B cell (primary cell): ENCODE measurements at regions not wholly inside any gene's neighbourhood (a gene's known extent, or its start where the extent isn't known, plus 50 kb on each side); places are given as distances from the start of the nearest gene placed in this dataset.

Experiments used
- ATAC-seq: fragments of 200-7000 bp; cut with Tn5 transposase; one replicate; pipeline ENCODE4 v1.10.0; 2021; ENCODE audit warnings: low read depth, mild to moderate bottlenecking, moderate number of reproducible peaks, moderate library complexity
- CTCF ChIA-PET: fragments of 350-600 bp; sonication (Branson Sonifier 250); formaldehyde crosslinking; loops from one replicate; lab custom pipeline; 2021; ENCODE audit warnings: antibody characterized with exemption, inconsistent platforms; lab: Charles Lee
- POLR2A ChIA-PET: fragments of 350-600 bp; sonication (Branson Sonifier 250); formaldehyde crosslinking; loops from one replicate; lab custom pipeline; 2021; ENCODE audit warnings: antibody characterized with exemption; lab: Charles Lee
- DNase-seq: peaks from one replicate; pipeline ENCODE4 v3.0.0; 2013
- H2AFZ ChIP-seq: 2 replicates; pipeline ENCODE4 v1.6.1; 2012; ENCODE audit warnings: mild to moderate bottlenecking, low read depth, low read length; ENCODE audit not compliant: insufficient read depth, poor library complexity, severe bottlenecking
- H3K27ac ChIP-seq, 2 donors: 1 replicate in 1 of 2; 2 replicates in 1 of 2; pipeline ENCODE4 v1.5.1; 2012 to 2013; ENCODE audit warnings: low read length in 2 of 2, mild to moderate bottlenecking in 2 of 2, moderate library complexity in 1 of 2
- H3K27me3 ChIP-seq, 4 experiments: fragments of 200-600 bp in 1 of 4; sonication (generic) in 1 of 4; replicated peaks in 1 of 4; 1 replicate in 2 of 4; 2 replicates in 2 of 4; pipeline versions ENCODE4 v1.6.1 to v1.7.0; 2013 to 2016; ENCODE audit warnings: low read length in 3 of 4, mild to moderate bottlenecking in 2 of 4, mixed read lengths in 1 of 4, moderate library complexity in 1 of 4; ENCODE audit not compliant: insufficient read depth in 4 of 4, control insufficient read depth in 3 of 4; ENCODE audit errors: control extremely low read depth in 1 of 4
- H3K36me3 ChIP-seq, 2 experiments: replicated peaks in 1 of 2; 1 replicate in 1 of 2; 2 replicates in 1 of 2; pipeline versions ENCODE4 v1.6.1 to v1.7.1; 2013; ENCODE audit warnings: low read length in 1 of 2; ENCODE audit not compliant: insufficient read depth in 2 of 2, control insufficient read depth in 1 of 2; ENCODE audit errors: control extremely low read depth in 1 of 2, extremely low read depth in 1 of 2
- H3K4me1 ChIP-seq, 2 donors: fragments of 200-600 bp in 1 of 2; sonication (generic) in 1 of 2; 1 replicate in 1 of 2; 2 replicates in 1 of 2; pipeline versions ENCODE4 v1.5.1 to v1.6.1; 2013 to 2017; ENCODE audit warnings: low read length in 2 of 2; ENCODE audit not compliant: control insufficient read depth in 2 of 2, insufficient read depth in 2 of 2
- H3K4me2 ChIP-seq: replicated peaks from 2 replicates; pipeline ENCODE3; 2012; ENCODE audit warnings: mild to moderate bottlenecking, low read depth, low read length; ENCODE audit not compliant: poor library complexity, severe bottlenecking
- H3K4me3 ChIP-seq, 5 experiments: fragments of 200-600 bp in 1 of 5; sonication (generic) in 1 of 5; 1 replicate in 3 of 5; 2 replicates in 2 of 5; pipeline versions ENCODE4 v1.5.1 to v1.7.0; 2011 to 2016; ENCODE audit warnings: low read length in 4 of 5, mild to moderate bottlenecking in 4 of 5, low read depth in 2 of 5, control low read depth in 1 of 5, moderate library complexity in 1 of 5; ENCODE audit not compliant: insufficient read depth in 1 of 5; ENCODE audit errors: control extremely low read depth in 1 of 5, extremely low read depth in 1 of 5
- H3K79me2 ChIP-seq: fragments of 200-600 bp; sonication (generic); one replicate; pipeline ENCODE4 v1.6.0; 2016; ENCODE audit warnings: low read length; ENCODE audit not compliant: control insufficient read depth, insufficient read depth
- H3K9ac ChIP-seq: fragments of 200-600 bp; sonication (generic); 2 replicates; pipeline ENCODE4 v1.6.1; 2017; ENCODE audit warnings: mild to moderate bottlenecking, low read length, moderate library complexity
- H3K9me3 ChIP-seq, 3 donors: one replicate each; pipeline versions ENCODE4 v1.6.1 to v1.7.1; 2013; ENCODE audit warnings: low read length in 2 of 3; ENCODE audit not compliant: control insufficient read depth in 2 of 3, insufficient read depth in 1 of 3; ENCODE audit errors: control extremely low read depth in 1 of 3
- H4K20me1 ChIP-seq: 2 replicates; pipeline ENCODE4 v1.6.0; 2012; ENCODE audit warnings: mild to moderate bottlenecking, low read length; ENCODE audit not compliant: insufficient read depth, control insufficient read depth, poor library complexity, severe bottlenecking
- H3K27ac Mint-ChIP-seq: one replicate; pipeline ENCODE4 v1.8.0; 2021; ENCODE audit warnings: mixed read lengths
- H3K27me3 Mint-ChIP-seq: one replicate; pipeline ENCODE4 v1.8.0; 2021; ENCODE audit warnings: mixed read lengths
- H3K4me1 Mint-ChIP-seq: one replicate; pipeline ENCODE4 v1.8.0; 2021; ENCODE audit warnings: mixed read lengths
- H3K4me3 Mint-ChIP-seq: one replicate; pipeline ENCODE4 v1.8.0; 2021; ENCODE audit warnings: mixed read lengths
- H3K9me3 Mint-ChIP-seq: one replicate; pipeline ENCODE4 v1.8.0; 2022; ENCODE audit warnings: mixed read lengths; ENCODE audit not compliant: insufficient read depth
- EZH2 ChIP-seq: IDR thresholded peaks from 2 replicates; pipeline ENCODE4 v1.6.1; 2012; ENCODE audit warnings: borderline replicate concordance, low read depth, mild to moderate bottlenecking, moderate library complexity, low read length; ENCODE audit not compliant: insufficient read depth, poor library complexity, severe bottlenecking
- WGBS: methylation state at CpG from one replicate; pipeline ENCODE4 v1.1.5; 2013; ENCODE audit warnings: missing lambda C conversion rate; ENCODE audit not compliant: insufficient coverage; 5-methylcytosine and 5-hydroxymethylcytosine counted together
- intact Hi-C: fragments of 100-400 bp; cut with micrococcal nuclease; formaldehyde crosslinking; loops from one replicate; pipeline ENCODE4 v1.10.0; 2022
- TF ChIP-seq, protein P1 (sequence below): fragments of 200-600 bp; IDR thresholded peaks from one replicate; pipeline ENCODE4 v1.8.0; 2022; ENCODE audit warnings: antibody characterized with exemption, mild to moderate bottlenecking

DNA sequence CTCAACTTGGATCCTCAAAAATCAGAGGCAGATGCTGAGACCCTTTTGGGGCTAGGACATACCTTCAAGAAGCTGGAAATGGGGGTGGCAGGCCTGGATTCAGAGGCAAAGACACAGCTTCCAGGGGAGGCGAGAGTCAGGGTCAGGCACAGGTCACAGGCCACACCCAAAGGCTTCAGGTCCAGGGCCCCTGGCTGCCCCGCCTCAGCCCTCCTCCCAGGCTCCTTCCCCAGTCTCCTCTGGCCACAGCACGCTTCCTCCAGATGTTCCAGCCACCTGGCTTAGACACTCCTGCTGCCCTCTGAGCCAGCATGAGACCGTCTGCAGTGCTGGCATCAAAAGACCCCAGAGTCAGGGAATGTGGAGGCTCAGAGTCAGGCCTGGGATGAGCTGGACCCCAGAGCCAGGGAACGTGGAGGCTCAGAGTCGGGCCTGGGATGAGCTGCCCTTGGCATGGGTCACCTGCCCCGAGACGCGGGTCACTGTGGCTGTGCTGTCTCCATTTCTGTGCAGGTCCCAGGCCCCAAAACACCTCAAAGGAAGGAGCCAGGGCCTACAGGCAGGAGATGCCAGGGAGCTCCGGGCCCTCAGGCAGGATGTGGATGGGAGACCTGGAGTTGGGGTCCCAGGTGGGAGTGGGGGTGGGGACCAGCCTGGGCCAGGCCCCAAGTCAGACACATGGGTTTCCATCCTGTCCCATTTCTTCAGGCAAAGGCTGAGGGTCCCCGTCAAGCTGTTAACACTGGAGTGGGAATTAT, 58.9 kb downstream of the DIO3 start:
- intact Hi-C loops: no loop called here
- peaks cover 4% of the 10 kb centered on the region for H3K27me3 Mint-ChIP-seq
- H3K4me3 Mint-ChIP-seq: no peak overlapping the region
- Histone ChIP-seq H3K9ac (no peak overlapping the region), H3K27ac (no peak overlapping the region), H3K79me2 (no peaks in the 10 kb centered on the region), H3K9me3 (peaks cover 0 to 4% (median 0%) of the 10 kb centered on the region in 3 donors), H3K4me1 (no peaks in the 10 kb centered on the region), H3K36me3 (no peaks in the 10 kb centered on the region), H3K27me3 (no peaks in the 10 kb centered on the region), H3K4me3 (no peak overlapping the region), H3K4me2 (no peak overlapping the region), H4K20me1 (no peaks in the 10 kb centered on the region), H2AFZ (no peak overlapping the region)
- WGBS: 89% methylated on average over 11 of the region's 11 CpGs
- ChIA-PET POLR2A (no interaction called here), CTCF (interaction anchor here (0.6 kb wide), 1 partner anchor 17 kb away, joined by 3 read pairs; no protein-coding TSS in a partner anchor)
- no peak for ATAC-seq
- H3K27ac Mint-ChIP-seq: no peak overlapping the region
- H3K9me3 Mint-ChIP-seq: no peaks in the 10 kb centered on the region
- no peaks in the 10 kb centered on the region for H3K4me1 Mint-ChIP-seq
- TF ChIP-seq EZH2: no peak
- TF ChIP-seq, protein P1, sequence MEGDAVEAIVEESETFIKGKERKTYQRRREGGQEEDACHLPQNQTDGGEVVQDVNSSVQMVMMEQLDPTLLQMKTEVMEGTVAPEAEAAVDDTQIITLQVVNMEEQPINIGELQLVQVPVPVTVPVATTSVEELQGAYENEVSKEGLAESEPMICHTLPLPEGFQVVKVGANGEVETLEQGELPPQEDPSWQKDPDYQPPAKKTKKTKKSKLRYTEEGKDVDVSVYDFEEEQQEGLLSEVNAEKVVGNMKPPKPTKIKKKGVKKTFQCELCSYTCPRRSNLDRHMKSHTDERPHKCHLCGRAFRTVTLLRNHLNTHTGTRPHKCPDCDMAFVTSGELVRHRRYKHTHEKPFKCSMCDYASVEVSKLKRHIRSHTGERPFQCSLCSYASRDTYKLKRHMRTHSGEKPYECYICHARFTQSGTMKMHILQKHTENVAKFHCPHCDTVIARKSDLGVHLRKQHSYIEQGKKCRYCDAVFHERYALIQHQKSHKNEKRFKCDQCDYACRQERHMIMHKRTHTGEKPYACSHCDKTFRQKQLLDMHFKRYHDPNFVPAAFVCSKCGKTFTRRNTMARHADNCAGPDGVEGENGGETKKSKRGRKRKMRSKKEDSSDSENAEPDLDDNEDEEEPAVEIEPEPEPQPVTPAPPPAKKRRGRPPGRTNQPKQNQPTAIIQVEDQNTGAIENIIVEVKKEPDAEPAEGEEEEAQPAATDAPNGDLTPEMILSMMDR: no peak
- DNase-seq: no peak
